GM18508 (cell line): ENCODE measurements at regions not wholly inside any gene's neighbourhood (a gene's known extent, or its start where the extent isn't known, plus 50 kb on each side); places are given as distances from the start of the nearest gene placed in this dataset.
"Not testable (repeated sequence)": the region's sequence is repeated elsewhere in the genome, so short reads cannot be mapped to it uniquely, and the experiment has no call there.

Experiments used
- ATAC-seq: cut with Tn5 transposase; IDR thresholded peaks from one replicate; pipeline ENCODE4 v1.9.1; 2021; ENCODE audit warnings: moderate number of reproducible peaks; ENCODE audit not compliant: insufficient read depth, unreplicated experiment

DNA sequence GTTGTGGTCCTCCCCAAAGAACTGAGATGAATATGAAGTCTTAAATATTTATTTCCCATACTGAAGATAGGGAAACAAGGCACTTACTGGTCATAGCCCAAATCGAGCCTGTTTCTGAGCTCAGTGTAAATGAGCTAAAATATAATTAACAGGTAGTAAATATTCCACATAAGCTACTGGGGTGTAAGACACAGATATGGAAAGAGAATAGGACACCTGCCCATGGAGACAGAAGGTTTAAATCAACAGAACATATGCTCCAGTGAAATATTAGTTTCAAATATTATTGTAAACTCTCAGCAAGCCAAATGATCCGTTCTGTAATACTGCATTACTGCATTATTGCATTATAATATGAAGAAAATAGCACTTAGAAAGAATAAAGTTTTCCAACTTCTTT, 537.9 kb downstream of the ANKRD7 start:
- no peak for ATAC-seq

DNA sequence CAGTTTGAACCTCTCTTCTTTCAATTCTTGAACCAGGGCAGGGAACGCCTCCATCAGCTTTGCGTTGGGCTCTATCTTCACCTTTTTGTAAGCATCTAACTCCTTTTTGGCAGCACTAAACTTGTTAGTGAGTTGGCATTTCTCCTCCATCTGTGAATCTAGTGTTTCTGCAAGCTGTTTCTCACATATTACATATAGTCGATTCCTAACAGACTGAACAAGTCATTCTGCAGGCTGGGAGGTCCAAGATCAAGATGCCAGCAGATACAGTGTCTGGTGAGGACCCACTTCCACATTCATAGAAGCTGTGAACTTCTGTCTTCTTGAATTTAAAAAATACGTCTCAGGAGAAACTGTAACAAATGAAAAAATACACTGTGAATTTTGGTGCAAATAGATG, 539.7 kb downstream of the ANKRD7 start:
- ATAC-seq, result no peak

DNA sequence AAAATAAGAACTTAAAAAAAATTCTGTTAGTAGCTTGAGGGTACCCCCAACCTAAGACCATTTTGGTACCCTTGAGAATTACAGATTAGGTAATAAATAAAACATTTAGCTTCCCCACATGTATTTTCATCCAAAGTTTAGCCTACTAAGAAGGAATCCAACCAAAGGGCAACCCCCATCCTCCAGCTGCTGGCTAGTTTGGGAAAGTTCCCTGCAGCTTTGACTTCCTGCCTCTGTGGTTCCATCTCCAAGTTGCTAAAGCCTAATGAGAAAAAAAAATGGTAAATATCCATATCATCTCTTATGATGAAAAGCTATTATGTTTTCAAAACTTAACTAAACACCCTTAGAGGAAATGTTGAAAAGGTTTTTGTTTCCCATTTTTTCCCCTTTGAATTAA, 547.2 kb downstream of the ANKRD7 start:
- ATAC-seq, result no peak

DNA sequence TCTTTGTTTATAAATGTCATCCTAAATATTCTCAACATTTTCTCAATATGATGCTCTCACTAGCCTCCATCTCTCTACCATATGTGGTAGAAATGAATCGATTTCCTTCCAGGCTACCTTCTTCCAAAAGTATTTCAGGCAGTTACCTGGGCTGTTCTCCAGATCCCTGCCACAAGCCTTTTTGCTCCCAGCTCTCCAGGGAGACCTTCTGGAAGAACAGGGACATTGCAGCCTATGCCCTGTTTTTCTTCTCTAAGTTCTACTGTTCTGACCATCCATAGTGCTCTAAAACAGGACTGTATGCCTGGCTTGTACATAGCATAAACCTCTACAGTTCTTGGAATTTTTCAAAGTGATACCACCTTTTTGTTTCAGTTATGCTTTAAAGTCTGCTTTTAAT, 552.8 kb downstream of the ANKRD7 start:
- no peak for ATAC-seq

DNA sequence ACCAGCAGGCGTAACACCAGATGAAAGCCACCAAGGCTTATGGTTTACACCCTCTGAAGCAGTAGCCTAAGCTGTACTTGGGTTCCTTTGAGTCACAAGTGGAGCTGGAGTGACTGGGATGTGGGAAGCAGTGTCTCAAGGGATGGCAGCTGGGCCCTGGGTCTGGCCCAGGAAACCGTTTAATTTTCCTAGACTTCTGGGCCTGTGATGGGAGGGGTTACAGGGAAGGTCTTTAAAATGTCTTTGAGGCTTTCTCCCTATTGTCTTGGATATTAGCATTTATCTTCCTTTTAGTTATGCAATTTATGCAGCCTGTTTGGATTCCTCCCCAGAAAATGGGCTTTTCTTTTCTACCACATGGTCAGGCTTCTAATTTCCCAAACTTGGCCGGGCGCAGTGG, 568.2 kb downstream of the ANKRD7 start:
- no peak for ATAC-seq

DNA sequence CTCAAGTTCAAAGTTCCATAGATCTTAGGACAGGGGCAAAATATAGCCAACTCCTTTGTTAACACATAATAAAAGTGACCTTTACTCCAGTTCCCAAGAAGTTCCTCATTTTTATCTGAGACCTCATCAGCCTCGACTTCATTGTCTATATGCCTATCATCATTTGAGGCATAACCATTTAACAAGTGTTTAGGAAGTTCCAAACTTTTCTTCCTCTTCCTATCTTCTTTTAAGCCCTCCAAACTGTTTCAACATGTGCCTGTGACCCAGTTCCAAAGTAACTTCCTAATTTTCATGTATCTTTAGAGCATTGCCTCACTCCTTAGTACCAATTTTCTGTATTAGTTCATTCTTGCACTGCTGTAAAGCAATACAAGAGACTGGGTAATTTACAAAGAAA, 569.1 kb downstream of the ANKRD7 start:
- no peak for ATAC-seq

DNA sequence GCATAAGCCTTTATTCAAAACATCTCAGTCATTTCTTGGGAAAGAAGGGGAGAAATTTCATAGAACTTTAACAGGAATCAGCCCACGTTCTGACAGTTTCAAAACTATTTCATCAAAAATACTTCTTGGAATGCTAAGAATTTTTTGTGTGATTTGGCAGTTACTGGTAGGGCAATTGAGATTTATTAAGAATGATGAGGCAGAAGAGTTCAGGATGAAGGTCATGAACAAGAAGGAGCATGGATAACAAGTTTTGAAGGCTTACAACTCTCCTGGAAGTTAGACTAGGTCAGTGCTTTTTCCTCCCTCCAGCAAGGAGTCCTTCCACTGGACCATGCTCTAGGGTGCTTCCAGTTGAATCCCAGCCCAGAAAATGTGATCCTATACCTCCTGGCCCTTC, 569.9 kb downstream of the ANKRD7 start:
- no peak for ATAC-seq

DNA sequence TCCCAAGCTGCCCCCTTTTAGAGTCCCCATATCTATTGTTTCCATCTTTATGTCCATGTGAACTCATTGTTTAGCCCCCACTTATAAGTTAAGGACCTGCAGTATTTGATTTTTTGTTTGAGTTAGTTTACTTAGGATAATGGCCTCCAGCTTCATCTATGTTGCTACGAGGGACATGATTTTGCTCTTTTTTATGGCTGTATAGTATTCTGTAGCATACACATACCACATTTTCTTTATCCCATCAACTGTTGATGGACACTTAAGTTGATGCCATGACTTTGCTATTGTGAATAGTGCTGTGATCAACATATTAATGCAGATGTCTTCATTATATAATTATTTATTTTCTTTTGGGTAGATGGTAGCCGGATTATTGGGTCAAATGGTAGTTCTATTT, 576.9 kb downstream of the ANKRD7 start:
- ATAC-seq, result no peak

DNA sequence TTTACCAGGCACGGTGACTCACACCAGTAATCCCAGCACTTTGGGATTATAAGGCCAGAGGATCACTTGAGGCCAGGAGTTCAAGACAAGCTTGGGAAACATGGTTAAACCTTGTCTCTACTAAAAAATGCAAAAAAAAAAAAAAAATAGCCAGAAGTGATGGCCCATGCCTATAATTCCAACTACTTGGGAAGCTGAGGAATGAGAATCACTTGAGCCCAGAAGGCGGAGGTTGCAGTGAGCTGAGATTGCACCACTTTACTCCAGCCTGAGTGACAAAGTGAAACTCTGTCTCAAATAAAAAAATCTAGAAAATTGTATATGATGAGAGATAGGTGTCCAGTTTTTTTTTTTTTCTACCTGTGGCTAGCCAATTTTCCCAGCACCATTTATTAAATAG, 578.2 kb downstream of the ANKRD7 start:
- ATAC-seq, result no peak

DNA sequence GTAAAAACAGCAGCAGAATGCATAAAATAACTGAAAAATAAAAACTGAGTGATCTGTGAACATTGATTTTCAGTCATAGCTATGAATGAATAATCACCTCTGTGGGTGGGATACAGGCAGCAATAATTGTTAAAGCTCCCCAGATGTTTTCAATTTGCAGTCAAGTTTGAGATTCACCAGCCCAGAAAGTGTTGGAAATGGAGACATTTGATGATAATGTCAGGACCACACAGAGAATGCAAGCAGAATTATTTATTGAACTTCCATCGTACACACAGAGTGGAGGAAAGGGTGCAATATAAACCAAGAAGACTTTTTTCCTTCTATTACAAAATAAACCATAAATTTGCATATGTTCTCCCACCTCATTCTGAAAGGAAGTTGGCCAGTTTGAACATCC, 601.7 kb downstream of the ANKRD7 start:
- ATAC-seq, result no peak

DNA sequence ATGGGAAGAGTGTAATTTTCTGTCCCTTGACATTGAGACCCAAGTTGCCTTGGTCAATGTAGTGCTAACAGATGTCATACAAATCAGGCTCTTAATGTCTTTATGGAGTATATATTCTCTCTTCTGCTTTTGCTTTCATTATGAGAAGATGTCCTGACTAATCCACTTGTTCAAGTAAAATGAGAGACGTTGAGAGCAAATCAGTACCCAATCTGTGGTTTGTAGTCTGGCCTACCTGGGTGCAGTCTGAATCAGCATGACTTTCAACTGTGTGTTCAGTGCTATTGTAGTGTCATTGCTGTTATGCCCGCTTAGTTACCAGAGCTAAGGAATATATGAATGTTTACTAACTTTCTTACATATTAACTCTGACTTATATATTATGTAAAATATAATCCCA, 612.4 kb downstream of the ANKRD7 start:
- ATAC-seq, result peak; percentile 100

DNA sequence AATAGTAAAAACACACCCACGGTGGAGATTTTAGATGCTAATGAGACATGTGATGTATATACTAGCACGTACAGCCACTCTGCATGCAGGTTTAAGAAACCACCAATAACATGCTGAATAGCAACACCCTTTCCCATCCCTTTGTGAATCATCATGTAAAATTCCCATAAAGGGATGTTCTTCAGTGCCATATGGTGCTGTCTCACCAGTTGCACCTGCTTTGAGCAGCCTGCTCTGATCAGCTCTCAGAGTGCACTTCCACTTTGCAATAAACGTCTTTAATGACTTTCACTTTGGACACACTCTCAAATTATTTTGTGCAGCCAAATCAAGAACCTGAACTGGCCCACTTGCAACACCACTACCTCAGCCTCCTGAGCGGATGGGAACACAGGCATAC, 615.0 kb downstream of the ANKRD7 start:
- no peak for ATAC-seq

DNA sequence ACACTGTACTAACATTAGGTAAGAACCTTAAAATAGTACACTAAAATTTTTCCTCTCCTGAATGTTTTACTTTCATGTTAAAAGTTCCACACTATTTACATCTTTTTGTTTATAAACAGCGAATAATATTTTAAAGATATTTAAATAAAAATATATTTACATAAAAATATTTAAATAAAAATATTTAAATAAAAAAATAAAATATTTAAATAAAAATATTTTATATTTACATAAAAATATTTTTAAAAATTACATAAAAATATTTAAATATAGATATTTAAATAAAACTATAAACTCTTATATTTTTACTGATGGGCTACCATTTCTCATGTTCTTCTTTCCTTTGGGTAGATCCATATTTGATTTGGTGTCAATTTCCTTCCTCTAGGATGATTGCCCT, 619.0 kb downstream of the ANKRD7 start:
- ATAC-seq, result no peak

DNA sequence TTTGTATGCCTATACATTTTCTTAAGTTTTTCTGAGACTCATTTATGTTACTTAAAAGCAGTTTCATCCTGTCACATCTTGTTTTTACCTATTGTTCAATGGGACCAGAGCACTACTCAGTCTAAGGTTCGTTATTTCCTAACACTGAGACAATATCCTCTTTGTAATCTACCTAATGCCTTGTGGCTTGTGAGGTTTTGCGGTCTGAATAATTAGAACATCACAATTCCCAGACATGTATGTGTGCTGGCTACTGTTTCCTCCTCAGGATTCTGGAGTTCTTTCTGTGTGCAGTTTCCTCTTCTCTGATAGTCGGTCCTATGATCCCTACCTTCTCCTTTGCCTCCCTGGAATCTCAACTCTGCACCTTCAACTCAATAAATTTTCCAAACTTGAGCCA, 620.2 kb downstream of the ANKRD7 start:
- no peak for ATAC-seq

DNA sequence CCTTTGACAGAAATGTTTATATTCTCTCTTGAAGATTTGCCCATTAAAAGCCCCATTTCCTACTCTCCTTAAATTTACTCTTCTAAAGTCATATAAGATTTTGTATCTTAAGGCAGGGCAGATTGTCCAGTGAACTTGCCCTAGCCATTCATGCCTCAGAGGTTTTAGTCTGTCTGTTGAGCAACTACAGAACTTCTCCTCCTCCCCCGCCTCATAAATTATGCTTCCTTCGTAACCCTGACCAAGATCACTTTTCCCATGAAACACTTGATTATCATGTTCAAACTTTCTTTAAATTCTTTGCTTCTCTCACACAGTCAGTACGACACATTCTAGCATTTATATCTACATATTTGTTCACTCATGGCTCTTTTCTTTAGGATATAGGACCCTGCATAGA, 621.3 kb downstream of the ANKRD7 start:
- no peak for ATAC-seq

DNA sequence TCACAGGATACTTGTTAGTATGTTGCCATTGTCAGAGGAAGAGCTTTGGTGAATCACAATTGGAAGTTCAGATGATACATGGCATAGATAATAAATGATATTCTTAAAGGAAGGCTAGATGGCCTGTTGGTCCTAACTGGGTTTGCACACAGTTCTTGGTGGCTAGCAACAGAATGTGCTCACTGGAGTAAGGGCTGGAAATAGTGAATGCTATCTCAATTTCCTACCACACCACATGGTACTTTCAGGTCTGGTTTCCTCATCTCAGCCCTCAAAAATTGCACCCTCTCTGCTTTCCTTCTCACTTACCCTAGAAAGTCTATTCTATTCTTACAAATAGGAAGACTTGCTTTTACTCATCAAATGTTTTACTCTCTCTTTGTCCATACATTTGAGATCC, 622.5 kb downstream of the ANKRD7 start:
- no peak for ATAC-seq

DNA sequence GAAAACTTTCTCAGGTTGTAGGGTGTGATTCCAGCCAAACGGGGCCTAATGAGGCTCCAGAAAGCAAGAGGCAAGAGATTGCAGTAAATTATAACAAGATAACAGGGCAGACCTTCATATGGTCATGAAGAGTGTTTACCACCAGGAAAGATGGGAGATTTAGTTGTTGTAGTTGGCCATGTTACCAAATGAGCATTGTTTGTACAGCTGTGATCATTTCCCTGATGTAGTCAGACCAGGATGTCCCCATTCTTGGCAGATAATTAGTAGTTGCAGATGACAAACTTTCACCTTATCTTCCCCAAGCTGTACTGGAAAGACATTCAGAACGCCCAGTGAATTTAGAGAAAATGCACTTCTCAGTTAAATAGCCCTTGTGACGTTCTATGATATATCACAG, 630.8 kb downstream of the ANKRD7 start:
- ATAC-seq, result no peak

DNA sequence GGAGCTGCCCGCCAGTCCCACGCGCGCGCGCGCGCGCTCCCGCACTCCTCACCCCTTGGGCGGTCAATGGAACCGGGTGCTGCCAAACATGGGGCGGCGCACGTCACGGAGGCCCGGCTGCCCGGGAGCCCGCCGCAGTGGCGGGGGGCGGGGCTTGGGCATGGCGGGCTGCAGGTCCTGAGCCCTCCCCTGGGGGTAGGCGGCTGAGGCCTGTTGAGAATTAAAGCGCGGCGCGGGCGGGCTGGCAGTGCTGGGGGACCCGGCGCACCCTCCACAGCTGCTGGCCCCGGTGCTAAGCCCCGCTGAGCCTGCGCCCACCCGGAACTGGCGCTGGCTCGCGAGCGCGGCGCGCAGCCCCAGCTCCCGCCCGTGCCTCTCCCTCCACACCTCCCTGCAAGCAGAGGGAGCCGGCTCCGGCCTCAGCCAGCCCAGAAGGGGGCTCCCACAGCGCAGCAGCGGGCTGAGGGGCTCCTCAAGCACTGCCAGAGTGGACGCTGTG, 634.2 kb downstream of the ANKRD7 start:
- ATAC-seq, result no peak

DNA sequence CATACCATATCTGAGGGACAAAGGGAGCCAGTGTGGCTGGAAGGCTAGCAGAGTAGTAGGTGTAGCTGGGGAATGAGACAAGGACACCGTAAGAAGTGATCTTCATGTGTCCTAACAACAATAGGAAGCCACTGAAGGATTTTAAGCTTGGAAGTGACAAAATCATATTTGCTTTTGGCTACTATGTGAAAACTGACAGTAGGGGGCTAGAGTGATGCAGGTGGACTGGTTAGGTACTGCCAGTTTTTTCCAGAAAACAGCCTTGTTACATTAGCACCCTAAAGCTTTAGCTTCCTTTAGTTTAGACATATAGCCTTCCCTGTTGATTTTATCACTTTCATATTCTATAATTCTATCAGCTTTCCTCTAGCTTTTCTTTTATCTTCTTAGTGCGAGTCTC, 637.1 kb downstream of the ANKRD7 start:
- ATAC-seq, result no peak

DNA sequence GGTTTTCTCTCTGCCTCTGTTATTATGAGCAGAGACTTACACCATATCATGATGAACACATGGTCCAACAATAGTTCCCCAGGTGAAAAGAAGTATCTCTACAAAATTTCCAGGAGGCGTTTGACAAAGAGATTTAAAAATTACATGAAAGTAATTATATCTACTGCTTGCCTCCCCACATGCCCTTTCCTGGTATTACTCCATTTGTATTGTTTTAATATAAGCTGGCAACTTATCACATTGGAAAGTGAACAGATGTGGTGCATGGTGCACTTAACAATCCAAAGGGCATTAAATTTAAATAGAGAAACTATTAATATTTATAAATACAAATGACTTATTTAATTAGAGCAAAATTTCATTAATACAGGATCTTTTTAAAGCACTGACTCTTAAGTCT, 638.2 kb downstream of the ANKRD7 start:
- no peak for ATAC-seq

DNA sequence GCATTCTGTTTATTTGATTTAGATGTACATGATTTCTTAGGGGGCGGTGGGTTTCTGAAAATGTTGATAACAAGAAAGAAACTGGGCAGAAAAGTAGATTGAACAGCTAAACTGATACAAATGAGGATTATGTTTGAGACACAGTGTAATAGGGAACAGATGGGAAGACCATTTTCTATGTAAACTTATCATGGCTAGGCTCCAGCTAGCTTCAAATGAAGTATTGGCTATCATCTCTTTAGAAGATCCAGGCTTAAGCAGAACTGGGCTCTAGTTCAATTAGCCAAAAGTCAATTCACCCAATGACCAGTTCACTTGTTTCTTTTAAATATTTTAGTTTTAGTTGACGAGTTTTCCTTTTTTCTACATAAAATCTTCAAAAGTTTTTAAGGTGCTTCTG, 639.5 kb downstream of the ANKRD7 start:
- ATAC-seq, result no peak

DNA sequence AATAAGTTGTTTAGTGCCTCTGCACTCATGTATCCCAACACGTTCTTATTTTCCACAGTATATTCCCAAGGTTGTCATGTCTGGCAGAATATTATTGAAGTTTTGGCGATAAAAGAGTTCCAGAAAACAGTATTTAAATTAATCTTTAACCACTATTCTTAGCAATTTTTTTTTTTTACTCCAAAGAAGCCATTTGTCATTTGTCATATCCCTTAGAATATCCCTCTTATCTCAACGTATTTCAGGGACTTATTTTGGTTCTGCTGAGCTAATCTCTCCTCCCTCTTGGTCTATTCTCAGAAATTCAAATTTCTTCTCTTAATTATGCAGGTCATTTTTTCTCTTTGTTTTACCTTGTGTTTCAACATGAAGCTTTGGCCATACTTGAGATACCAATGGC, 643.4 kb downstream of the ANKRD7 start:
- no peak for ATAC-seq

DNA sequence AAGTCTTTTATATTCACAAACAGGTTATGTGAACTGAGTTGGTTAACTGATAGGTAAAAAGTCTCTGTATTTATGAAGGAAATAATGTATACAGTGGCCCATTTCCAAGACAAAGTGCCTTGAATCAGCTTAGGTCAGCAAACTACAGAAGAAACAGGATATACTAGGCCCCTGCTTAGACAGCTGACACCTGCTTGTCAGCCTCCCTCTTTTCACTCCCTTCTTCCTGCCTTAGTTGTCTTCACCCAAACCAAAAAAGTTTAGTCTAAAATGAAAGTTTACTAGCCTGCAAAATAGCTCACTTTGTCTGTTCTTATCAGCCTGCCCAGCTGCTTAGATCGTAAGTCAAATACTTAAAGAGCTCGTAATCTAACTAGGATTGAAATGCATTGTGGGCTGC, 644.6 kb downstream of the ANKRD7 start:
- not testable (repeated sequence) for ATAC-seq
